ENCODE measurements at regions not wholly inside any gene's neighbourhood (a gene's known extent, or its start where the extent isn't known, plus 50 kb on each side); places are given as distances from the start of the nearest gene placed in this dataset.

DNA sequence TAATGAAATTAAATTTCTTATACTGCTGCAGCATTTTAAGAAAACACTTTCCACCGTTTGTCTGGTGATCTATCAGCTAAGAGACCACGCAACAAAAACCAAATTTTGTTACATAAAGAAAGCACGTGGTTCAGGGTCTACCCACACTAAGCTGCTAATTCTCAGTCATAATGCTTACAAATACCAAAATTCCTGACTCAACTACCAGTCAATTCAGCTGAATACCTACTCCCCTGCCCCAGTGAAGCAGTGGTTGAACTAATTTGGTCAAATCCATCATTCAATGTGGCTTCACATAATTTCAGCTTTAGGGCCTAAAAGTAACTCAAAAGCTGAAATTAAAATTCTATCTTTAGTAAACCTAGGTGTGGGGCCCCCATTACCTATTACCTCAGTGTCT lies 468.6 kb upstream of the ARID1B start (continued):
- no peak for TF ChIP-seq EZH2 (IDR thresholded peaks at IDR 0.05; ENCODE audit: low read depth, unreplicated experiment)
- no peak for TF ChIP-seq ZNF114 (CRISPR knock-in tag; IDR thresholded peaks at IDR 0.05)
- no peak for TF ChIP-seq JUNB (IDR thresholded peaks at IDR 0.05; ENCODE audit: unreplicated experiment)
- TF ChIP-seq EZH2phosphoT487 (IDR thresholded peaks at IDR 0.05; ENCODE audit: unreplicated experiment) = no peak

DNA sequence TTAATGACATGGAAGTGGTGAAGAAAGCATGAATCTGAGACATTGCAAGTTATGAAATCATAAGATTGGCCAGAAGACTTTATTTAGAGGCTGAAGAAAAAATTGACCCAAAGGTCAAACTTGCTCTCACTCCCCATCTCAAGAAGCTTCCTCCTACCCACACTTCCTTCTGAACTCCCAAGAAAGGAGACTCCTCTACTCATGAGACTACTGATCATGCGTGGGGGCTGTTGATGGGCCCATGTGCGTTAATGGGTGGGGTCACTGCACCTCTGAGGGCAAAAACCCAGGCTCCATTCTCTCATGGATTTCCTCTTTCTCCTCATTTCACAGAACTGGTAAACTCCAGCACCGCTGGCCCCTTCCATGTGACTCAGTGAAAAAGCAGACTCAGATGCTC lies 470.6 kb upstream of the ARID1B start:
- DNase-seq (ENCODE audit: low spot score) = no peak
- Histone ChIP-seq H3K9me2 (ENCODE audit: insufficient read depth) (peaks cover 21% of the 10 kb centered on the region; the same call in 1 of the 2 replicates), H3K27me3 (ENCODE audit: insufficient read depth) (no peaks in the 10 kb centered on the region), H3K27ac (ENCODE audit: low read depth) (no peak overlapping the region), H3K36me3 (ENCODE audit: insufficient read depth) (no peaks in the 10 kb centered on the region), H4K20me1 (replicated peaks; ENCODE audit: insufficient read depth) (no peaks in the 10 kb centered on the region), H3K4me3 (no peak overlapping the region), H3K4me2 (no peak overlapping the region), H2AFZ (no peak overlapping the region), H3F3A (replicated peaks; ENCODE audit: low read depth) (no peaks in the 10 kb centered on the region), H3K79me2 (replicated peaks; ENCODE audit: insufficient read depth) (no peaks in the 10 kb centered on the region), H3K4me1 (ENCODE audit: insufficient read depth) (no peaks in the 10 kb centered on the region)
- H3K36me3 Mint-ChIP-seq (ENCODE audit: low read depth) = no peaks in the 10 kb centered on the region; the same call in 2 of the 3 replicates
- no peaks in the 10 kb centered on the region; the same call in 2 of the 3 replicates for H3K9me3 Mint-ChIP-seq
- H3K27ac Mint-ChIP-seq = no peak overlapping the region
- peaks cover 4% of the 10 kb centered on the region; the same call in 1 of the 3 replicates for H3K4me1 Mint-ChIP-seq
- H3K27me3 Mint-ChIP-seq (ENCODE audit: insufficient read depth, low read depth, poor library complexity) = no peaks in the 10 kb centered on the region
- no peak overlapping the region for H3K4me3 Mint-ChIP-seq
- no peak for ATAC-seq
- TF ChIP-seq ZNF114 (CRISPR knock-in tag; IDR thresholded peaks at IDR 0.05) = no peak
- TF ChIP-seq JUNB (IDR thresholded peaks at IDR 0.05; ENCODE audit: unreplicated experiment) = no peak
- TF ChIP-seq, protein P1, sequence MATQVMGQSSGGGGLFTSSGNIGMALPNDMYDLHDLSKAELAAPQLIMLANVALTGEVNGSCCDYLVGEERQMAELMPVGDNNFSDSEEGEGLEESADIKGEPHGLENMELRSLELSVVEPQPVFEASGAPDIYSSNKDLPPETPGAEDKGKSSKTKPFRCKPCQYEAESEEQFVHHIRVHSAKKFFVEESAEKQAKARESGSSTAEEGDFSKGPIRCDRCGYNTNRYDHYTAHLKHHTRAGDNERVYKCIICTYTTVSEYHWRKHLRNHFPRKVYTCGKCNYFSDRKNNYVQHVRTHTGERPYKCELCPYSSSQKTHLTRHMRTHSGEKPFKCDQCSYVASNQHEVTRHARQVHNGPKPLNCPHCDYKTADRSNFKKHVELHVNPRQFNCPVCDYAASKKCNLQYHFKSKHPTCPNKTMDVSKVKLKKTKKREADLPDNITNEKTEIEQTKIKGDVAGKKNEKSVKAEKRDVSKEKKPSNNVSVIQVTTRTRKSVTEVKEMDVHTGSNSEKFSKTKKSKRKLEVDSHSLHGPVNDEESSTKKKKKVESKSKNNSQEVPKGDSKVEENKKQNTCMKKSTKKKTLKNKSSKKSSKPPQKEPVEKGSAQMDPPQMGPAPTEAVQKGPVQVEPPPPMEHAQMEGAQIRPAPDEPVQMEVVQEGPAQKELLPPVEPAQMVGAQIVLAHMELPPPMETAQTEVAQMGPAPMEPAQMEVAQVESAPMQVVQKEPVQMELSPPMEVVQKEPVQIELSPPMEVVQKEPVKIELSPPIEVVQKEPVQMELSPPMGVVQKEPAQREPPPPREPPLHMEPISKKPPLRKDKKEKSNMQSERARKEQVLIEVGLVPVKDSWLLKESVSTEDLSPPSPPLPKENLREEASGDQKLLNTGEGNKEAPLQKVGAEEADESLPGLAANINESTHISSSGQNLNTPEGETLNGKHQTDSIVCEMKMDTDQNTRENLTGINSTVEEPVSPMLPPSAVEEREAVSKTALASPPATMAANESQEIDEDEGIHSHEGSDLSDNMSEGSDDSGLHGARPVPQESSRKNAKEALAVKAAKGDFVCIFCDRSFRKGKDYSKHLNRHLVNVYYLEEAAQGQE (IDR thresholded peaks at IDR 0.05; ENCODE audit: unreplicated experiment) = no peak
- TF ChIP-seq NANOG (IDR thresholded peaks at IDR 0.05; ENCODE audit: borderline replicate concordance) = no peak
- no peak for TF ChIP-seq STAT1 (IDR thresholded peaks at IDR 0.05; ENCODE audit: unreplicated experiment)
- TF ChIP-seq, protein P2, sequence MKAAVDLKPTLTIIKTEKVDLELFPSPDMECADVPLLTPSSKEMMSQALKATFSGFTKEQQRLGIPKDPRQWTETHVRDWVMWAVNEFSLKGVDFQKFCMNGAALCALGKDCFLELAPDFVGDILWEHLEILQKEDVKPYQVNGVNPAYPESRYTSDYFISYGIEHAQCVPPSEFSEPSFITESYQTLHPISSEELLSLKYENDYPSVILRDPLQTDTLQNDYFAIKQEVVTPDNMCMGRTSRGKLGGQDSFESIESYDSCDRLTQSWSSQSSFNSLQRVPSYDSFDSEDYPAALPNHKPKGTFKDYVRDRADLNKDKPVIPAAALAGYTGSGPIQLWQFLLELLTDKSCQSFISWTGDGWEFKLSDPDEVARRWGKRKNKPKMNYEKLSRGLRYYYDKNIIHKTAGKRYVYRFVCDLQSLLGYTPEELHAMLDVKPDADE (IDR thresholded peaks at IDR 0.05) = no peak
- no peak for TF ChIP-seq ZNF331 (CRISPR knock-in tag; IDR thresholded peaks at IDR 0.05; ENCODE audit: low read depth)
- TF ChIP-seq CREB1 (CRISPR knock-in tag; IDR thresholded peaks at IDR 0.05; ENCODE audit: low read depth) = no peak
- TF ChIP-seq POLR2AphosphoS5 (IDR thresholded peaks at IDR 0.05; ENCODE audit: low read depth) = no peak
- TF ChIP-seq, protein P3, sequence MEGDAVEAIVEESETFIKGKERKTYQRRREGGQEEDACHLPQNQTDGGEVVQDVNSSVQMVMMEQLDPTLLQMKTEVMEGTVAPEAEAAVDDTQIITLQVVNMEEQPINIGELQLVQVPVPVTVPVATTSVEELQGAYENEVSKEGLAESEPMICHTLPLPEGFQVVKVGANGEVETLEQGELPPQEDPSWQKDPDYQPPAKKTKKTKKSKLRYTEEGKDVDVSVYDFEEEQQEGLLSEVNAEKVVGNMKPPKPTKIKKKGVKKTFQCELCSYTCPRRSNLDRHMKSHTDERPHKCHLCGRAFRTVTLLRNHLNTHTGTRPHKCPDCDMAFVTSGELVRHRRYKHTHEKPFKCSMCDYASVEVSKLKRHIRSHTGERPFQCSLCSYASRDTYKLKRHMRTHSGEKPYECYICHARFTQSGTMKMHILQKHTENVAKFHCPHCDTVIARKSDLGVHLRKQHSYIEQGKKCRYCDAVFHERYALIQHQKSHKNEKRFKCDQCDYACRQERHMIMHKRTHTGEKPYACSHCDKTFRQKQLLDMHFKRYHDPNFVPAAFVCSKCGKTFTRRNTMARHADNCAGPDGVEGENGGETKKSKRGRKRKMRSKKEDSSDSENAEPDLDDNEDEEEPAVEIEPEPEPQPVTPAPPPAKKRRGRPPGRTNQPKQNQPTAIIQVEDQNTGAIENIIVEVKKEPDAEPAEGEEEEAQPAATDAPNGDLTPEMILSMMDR (conservative IDR thresholded peaks at IDR 0.05; ENCODE audit: low read depth in 2 of 2) = no peak
- no peak for TF ChIP-seq EZH2 (IDR thresholded peaks at IDR 0.05; ENCODE audit: low read depth, unreplicated experiment)
- TF ChIP-seq, protein P4, sequence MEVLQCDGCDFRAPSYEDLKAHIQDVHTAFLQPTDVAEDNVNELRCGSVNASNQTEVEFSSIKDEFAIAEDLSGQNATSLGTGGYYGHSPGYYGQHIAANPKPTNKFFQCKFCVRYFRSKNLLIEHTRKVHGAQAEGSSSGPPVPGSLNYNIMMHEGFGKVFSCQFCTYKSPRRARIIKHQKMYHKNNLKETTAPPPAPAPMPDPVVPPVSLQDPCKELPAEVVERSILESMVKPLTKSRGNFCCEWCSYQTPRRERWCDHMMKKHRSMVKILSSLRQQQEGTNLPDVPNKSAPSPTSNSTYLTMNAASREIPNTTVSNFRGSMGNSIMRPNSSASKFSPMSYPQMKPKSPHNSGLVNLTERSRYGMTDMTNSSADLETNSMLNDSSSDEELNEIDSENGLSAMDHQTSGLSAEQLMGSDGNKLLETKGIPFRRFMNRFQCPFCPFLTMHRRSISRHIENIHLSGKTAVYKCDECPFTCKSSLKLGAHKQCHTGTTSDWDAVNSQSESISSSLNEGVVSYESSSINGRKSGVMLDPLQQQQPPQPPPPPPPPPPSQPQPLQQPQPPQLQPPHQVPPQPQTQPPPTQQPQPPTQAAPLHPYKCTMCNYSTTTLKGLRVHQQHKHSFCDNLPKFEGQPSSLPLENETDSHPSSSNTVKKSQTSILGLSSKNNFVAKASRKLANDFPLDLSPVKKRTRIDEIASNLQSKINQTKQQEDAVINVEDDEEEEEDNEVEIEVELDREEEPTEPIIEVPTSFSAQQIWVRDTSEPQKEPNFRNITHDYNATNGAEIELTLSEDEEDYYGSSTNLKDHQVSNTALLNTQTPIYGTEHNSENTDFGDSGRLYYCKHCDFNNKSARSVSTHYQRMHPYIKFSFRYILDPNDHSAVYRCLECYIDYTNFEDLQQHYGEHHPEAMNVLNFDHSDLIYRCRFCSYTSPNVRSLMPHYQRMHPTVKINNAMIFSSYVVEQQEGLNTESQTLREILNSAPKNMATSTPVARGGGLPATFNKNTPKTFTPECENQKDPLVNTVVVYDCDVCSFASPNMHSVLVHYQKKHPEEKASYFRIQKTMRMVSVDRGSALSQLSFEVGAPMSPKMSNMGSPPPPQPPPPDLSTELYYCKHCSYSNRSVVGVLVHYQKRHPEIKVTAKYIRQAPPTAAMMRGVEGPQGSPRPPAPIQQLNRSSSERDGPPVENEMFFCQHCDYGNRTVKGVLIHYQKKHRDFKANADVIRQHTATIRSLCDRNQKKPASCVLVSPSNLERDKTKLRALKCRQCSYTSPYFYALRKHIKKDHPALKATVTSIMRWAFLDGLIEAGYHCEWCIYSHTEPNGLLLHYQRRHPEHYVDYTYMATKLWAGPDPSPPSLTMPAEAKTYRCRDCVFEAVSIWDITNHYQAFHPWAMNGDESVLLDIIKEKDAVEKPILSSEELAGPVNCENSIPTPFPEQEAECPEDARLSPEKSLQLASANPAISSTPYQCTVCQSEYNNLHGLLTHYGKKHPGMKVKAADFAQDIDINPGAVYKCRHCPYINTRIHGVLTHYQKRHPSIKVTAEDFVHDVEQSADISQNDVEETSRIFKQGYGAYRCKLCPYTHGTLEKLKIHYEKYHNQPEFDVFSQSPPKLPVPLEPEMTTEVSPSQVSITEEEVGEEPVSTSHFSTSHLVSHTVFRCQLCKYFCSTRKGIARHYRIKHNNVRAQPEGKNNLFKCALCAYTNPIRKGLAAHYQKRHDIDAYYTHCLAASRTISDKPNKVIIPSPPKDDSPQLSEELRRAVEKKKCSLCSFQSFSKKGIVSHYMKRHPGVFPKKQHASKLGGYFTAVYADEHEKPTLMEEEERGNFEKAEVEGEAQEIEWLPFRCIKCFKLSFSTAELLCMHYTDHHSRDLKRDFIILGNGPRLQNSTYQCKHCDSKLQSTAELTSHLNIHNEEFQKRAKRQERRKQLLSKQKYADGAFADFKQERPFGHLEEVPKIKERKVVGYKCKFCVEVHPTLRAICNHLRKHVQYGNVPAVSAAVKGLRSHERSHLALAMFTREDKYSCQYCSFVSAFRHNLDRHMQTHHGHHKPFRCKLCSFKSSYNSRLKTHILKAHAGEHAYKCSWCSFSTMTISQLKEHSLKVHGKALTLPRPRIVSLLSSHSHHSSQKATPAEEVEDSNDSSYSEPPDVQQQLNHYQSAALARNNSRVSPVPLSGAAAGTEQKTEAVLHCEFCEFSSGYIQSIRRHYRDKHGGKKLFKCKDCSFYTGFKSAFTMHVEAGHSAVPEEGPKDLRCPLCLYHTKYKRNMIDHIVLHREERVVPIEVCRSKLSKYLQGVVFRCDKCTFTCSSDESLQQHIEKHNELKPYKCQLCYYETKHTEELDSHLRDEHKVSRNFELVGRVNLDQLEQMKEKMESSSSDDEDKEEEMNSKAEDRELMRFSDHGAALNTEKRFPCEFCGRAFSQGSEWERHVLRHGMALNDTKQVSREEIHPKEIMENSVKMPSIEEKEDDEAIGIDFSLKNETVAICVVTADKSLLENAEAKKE (CRISPR knock-in tag; IDR thresholded peaks at IDR 0.05) = no peak
- TF ChIP-seq EZH2phosphoT487 (IDR thresholded peaks at IDR 0.05; ENCODE audit: unreplicated experiment) = no peak

Measured in GM23338 (cell line).